ENCODE measurements at regions not wholly inside any gene's neighbourhood (a gene's known extent, or its start where the extent isn't known, plus 50 kb on each side); places are given as distances from the start of the nearest gene placed in this dataset.

GRCh38 chr5:159510282-159510681 lies 180.0 kb upstream of the IL12B start:
- DNase-seq, result peak in 6 of 7 donors; percentile 32 to 70 (median 49)
- intact Hi-C loops (cut with DNase I), result loop anchor here (10.0 kb wide), 2 partner anchors 405 to 475 kb away; partner anchors contain the start of gene ADRA1B (in 1 of the 2)
- peak overlapping the region in 2 of 5 donors; percentile 43 to 44 for H3K27ac ChIP-seq
- no peak for TF ChIP-seq POLR2A (IDR thresholded peaks at IDR 0.05)
- TF ChIP-seq, protein P1, sequence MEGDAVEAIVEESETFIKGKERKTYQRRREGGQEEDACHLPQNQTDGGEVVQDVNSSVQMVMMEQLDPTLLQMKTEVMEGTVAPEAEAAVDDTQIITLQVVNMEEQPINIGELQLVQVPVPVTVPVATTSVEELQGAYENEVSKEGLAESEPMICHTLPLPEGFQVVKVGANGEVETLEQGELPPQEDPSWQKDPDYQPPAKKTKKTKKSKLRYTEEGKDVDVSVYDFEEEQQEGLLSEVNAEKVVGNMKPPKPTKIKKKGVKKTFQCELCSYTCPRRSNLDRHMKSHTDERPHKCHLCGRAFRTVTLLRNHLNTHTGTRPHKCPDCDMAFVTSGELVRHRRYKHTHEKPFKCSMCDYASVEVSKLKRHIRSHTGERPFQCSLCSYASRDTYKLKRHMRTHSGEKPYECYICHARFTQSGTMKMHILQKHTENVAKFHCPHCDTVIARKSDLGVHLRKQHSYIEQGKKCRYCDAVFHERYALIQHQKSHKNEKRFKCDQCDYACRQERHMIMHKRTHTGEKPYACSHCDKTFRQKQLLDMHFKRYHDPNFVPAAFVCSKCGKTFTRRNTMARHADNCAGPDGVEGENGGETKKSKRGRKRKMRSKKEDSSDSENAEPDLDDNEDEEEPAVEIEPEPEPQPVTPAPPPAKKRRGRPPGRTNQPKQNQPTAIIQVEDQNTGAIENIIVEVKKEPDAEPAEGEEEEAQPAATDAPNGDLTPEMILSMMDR (IDR thresholded peaks at IDR 0.05), result no peak
- H3K36me3 ChIP-seq (replicated peaks in 1 of 2), result no peaks in the 10 kb centered on the region
- peaks cover 2 to 7% of the 10 kb centered on the region in 2 donors for H3K4me1 ChIP-seq (replicated peaks in 1 of 2)
- no peak overlapping the region for H3K4me3 ChIP-seq
- WGBS, 4 donors, result 61 to 75% (median 73%) methylated on average over 3 of the region's 3 CpGs; no CpG with 5 or more reads in 1 of the 4 donors
- H3K27me3 ChIP-seq, result no peaks in the 10 kb centered on the region
- no peaks in the 10 kb centered on the region for H3K9me3 ChIP-seq (replicated peaks in 1 of 3)

DNA sequence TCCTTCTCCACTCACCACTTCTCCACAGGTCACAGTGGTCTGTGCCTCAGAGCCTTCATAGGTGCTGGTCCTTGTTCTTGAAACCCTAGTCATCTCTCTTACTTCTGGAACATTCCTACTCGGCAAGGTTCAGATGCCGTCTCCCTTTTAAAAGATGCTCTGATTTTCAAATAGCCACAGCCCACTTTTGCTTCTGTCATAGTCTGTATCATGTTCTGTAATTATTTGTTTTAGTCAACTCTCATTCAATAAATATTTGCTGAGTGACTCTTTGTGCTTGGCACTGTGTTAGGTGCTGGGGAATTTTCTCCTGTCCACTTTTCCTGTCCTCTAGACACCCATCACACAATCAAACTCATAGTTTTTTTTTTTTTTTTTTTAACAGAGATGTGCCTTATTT lies 181.3 kb upstream of the IL12B start:
- Histone ChIP-seq H3K4me1 (replicated peaks in 1 of 2) (no peaks in the 10 kb centered on the region), H3K36me3 (replicated peaks in 1 of 2) (no peaks in the 10 kb centered on the region), H3K27me3 (no peaks in the 10 kb centered on the region), H3K27ac (no peak overlapping the region), H3K9me3 (replicated peaks in 1 of 3) (no peaks in the 10 kb centered on the region), H3K4me3 (no peak overlapping the region)
- DNase-seq, result no peak
- WGBS, 4 donors, result 92 to 98% (median 95%) methylated on average over 2 of the region's 2 CpGs
- TF ChIP-seq POLR2A (IDR thresholded peaks at IDR 0.05), result no peak
- TF ChIP-seq, protein P1 (IDR thresholded peaks at IDR 0.05), result no peak
- intact Hi-C loops (cut with DNase I), result loop anchor here (10.0 kb wide), 2 partner anchors 403 to 473 kb away; partner anchors contain the start of gene ADRA1B (in 1 of the 2)

DNA sequence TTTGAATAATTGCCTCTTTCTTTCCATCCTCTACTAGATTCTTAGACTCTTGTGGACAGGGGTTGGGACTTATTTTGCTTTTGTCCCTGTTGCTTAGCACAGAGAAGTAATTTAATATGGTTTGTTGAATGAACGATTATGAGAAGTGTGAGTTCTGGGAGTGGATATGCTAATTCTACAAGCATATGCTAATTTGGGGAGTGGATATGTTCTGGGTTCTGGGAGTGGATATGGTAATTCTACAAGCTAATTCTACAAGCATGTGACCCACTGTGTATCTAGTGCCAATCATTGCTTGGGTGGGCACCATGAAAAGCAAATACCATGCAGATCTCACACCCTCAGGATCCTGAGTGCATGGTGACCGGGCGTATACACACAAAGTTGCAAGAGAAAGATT lies 181.8 kb upstream of the IL12B start:
- no peak overlapping the region for H3K27ac ChIP-seq
- no peaks in the 10 kb centered on the region for H3K9me3 ChIP-seq (replicated peaks in 1 of 3)
- H3K27me3 ChIP-seq, result no peaks in the 10 kb centered on the region
- no peak for DNase-seq
- WGBS, 4 donors, result 90 to 94% (median 92%) methylated on average over 3 of the region's 3 CpGs
- no peak overlapping the region for H3K4me3 ChIP-seq
- H3K4me1 ChIP-seq (replicated peaks in 1 of 2), result no peaks in the 10 kb centered on the region
- TF ChIP-seq POLR2A (IDR thresholded peaks at IDR 0.05), result no peak
- TF ChIP-seq, protein P1 (IDR thresholded peaks at IDR 0.05), result no peak
- intact Hi-C loops (cut with DNase I), result loop anchor here (10.0 kb wide), 2 partner anchors 403 to 473 kb away; partner anchors contain the start of gene ADRA1B (in 1 of the 2)
- no peaks in the 10 kb centered on the region for H3K36me3 ChIP-seq (replicated peaks in 1 of 2)

DNA sequence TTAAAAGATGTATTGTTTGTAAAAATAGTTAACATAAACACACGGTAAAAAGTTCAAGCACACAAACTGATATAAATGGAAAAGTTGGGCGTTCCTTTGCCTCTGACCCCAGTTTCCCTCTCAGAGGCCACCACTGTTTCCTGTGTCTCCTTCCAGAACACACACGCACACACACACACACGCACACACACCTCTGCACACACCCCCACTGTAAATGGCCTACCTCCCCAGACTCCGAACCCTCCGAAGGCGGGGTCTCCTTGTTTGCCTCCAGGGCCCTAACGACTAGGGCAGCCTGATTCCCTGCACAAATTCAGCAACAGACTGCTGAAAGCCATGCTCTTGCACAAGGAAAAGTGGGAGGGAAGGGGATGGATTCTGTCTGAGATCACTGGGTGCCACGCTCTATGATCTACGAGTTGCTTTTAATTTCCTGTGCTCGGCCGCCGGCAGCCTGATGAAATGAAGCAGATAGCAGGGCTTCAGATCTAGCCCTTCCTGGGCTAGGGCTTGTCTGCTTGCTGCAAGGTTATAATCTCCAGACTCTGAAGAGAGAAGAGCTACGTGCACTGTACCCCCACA lies 184.0 kb upstream of the IL12B start:
- H3K9me3 ChIP-seq (replicated peaks in 1 of 3), result no peaks in the 10 kb centered on the region
- TF ChIP-seq, protein P1 (IDR thresholded peaks at IDR 0.05), result no peak
- TF ChIP-seq POLR2A (IDR thresholded peaks at IDR 0.05), result no peak
- 41 to 67% (median 64%) methylated on average over 12 to 14 of the region's 14 CpGs for WGBS, 4 donors
- no peaks in the 10 kb centered on the region for H3K36me3 ChIP-seq (replicated peaks in 1 of 2)
- peak in 6 of 7 donors; percentile 20 to 71 (median 34) for DNase-seq
- peak overlapping the region in 2 of 5 donors; percentile 13 to 75 for H3K27ac ChIP-seq
- no peak overlapping the region for H3K4me3 ChIP-seq
- no peaks in the 10 kb centered on the region for H3K27me3 ChIP-seq
- no peaks in the 10 kb centered on the region for H3K4me1 ChIP-seq (replicated peaks in 1 of 2)
- intact Hi-C loops (cut with DNase I), result loop anchor here (10.0 kb wide), 2 partner anchors 400 to 470 kb away; partner anchors contain the start of gene ADRA1B (in 1 of the 2)
